Adrenal gland (tissue), 5 donors: ENCODE measurements at regions not wholly inside any gene's neighbourhood (a gene's known extent, or its start where the extent isn't known, plus 50 kb on each side); places are given as distances from the start of the nearest gene placed in this dataset.

Experiments used
- POLR2A ChIP-seq, 2 donors: fragments of 450-650 bp; IDR thresholded peaks; one replicate each; pipeline ENCODE4 v1.6.1; 2017; ENCODE audit warnings: antibody characterized with exemption in 2 of 2, mild to moderate bottlenecking in 2 of 2, moderate library complexity in 1 of 2
- TF ChIP-seq, protein P1 (sequence below), 6 experiments: fragments of 450-650 bp in 4 of 6; fragments of 200-600 bp in 2 of 6; sonication (generic) in 1 of 6; IDR thresholded peaks; 1 replicate in 5 of 6; 2 replicates in 1 of 6; pipeline versions ENCODE4 v1.5.1 to v1.8.0; 2016 to 2021; ENCODE audit warnings: antibody characterized with exemption in 6 of 6, mild to moderate bottlenecking in 2 of 6, moderate library complexity in 1 of 6
- donor health status: DM: no; HTN: no; CAD: no.

DNA sequence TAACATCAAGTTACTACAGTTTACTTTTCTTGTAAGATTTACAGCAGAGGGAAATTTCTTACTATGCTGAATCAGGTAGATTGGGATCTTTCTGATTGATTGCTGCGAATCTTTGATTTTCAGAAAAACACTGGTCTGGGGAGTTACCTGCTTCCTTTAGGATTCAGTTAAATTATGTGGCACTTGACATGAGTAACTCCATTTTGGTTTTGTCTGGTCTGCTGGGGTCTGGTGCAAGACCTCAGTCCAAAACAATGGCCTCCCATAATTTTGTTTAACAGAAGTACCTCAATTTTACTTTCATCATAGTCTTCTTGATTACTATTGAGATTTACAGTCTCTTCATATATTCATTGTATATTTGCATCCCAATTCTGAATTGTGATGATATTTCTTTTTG, 775.5 kb downstream of the TRIB2 start:
- TF ChIP-seq, protein P1, sequence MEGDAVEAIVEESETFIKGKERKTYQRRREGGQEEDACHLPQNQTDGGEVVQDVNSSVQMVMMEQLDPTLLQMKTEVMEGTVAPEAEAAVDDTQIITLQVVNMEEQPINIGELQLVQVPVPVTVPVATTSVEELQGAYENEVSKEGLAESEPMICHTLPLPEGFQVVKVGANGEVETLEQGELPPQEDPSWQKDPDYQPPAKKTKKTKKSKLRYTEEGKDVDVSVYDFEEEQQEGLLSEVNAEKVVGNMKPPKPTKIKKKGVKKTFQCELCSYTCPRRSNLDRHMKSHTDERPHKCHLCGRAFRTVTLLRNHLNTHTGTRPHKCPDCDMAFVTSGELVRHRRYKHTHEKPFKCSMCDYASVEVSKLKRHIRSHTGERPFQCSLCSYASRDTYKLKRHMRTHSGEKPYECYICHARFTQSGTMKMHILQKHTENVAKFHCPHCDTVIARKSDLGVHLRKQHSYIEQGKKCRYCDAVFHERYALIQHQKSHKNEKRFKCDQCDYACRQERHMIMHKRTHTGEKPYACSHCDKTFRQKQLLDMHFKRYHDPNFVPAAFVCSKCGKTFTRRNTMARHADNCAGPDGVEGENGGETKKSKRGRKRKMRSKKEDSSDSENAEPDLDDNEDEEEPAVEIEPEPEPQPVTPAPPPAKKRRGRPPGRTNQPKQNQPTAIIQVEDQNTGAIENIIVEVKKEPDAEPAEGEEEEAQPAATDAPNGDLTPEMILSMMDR (IDR thresholded peaks at IDR 0.05), result no peak
- TF ChIP-seq POLR2A (IDR thresholded peaks at IDR 0.05), result no peak
